ENCODE measurements at regions not wholly inside any gene's neighbourhood (a gene's known extent, or its start where the extent isn't known, plus 50 kb on each side); places are given as distances from the start of the nearest gene placed in this dataset.

DNA sequence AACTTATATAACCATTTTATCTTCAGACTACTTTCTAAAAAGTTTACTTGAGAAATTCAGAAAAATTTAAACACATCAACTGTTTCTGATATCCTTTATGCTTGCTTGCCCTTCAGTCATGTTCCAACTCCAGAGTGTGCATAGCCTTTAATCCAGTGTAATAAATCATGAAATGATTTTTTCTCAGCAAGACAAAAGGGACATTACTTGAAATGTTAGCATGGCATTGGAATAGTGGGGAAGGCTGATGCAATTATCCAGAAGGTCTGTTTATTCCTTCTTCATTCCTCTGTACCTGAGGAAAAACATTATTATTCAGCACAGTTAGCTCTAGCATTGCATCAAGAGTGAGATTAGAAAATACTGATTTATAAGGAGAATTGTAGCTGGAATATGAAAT is 209.9 kb downstream of the SLC7A11 start:
- TF ChIP-seq, protein P1, sequence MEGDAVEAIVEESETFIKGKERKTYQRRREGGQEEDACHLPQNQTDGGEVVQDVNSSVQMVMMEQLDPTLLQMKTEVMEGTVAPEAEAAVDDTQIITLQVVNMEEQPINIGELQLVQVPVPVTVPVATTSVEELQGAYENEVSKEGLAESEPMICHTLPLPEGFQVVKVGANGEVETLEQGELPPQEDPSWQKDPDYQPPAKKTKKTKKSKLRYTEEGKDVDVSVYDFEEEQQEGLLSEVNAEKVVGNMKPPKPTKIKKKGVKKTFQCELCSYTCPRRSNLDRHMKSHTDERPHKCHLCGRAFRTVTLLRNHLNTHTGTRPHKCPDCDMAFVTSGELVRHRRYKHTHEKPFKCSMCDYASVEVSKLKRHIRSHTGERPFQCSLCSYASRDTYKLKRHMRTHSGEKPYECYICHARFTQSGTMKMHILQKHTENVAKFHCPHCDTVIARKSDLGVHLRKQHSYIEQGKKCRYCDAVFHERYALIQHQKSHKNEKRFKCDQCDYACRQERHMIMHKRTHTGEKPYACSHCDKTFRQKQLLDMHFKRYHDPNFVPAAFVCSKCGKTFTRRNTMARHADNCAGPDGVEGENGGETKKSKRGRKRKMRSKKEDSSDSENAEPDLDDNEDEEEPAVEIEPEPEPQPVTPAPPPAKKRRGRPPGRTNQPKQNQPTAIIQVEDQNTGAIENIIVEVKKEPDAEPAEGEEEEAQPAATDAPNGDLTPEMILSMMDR (IDR thresholded peaks at IDR 0.05; ENCODE audit: insufficient read depth, low read length) = no peak
- TF ChIP-seq, protein P2, sequence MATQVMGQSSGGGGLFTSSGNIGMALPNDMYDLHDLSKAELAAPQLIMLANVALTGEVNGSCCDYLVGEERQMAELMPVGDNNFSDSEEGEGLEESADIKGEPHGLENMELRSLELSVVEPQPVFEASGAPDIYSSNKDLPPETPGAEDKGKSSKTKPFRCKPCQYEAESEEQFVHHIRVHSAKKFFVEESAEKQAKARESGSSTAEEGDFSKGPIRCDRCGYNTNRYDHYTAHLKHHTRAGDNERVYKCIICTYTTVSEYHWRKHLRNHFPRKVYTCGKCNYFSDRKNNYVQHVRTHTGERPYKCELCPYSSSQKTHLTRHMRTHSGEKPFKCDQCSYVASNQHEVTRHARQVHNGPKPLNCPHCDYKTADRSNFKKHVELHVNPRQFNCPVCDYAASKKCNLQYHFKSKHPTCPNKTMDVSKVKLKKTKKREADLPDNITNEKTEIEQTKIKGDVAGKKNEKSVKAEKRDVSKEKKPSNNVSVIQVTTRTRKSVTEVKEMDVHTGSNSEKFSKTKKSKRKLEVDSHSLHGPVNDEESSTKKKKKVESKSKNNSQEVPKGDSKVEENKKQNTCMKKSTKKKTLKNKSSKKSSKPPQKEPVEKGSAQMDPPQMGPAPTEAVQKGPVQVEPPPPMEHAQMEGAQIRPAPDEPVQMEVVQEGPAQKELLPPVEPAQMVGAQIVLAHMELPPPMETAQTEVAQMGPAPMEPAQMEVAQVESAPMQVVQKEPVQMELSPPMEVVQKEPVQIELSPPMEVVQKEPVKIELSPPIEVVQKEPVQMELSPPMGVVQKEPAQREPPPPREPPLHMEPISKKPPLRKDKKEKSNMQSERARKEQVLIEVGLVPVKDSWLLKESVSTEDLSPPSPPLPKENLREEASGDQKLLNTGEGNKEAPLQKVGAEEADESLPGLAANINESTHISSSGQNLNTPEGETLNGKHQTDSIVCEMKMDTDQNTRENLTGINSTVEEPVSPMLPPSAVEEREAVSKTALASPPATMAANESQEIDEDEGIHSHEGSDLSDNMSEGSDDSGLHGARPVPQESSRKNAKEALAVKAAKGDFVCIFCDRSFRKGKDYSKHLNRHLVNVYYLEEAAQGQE (IDR thresholded peaks at IDR 0.05; ENCODE audit: insufficient replicate concordance, low read depth) = no peak
- no peak for TF ChIP-seq GABPA (IDR thresholded peaks at IDR 0.05; ENCODE audit: low read depth)
